GM18499 (cell line): ENCODE measurements at regions not wholly inside any gene's neighbourhood (a gene's known extent, or its start where the extent isn't known, plus 50 kb on each side); places are given as distances from the start of the nearest gene placed in this dataset.
A peak's percentile ranks its signal among the peaks of the same experiment; 100 is the strongest.

Experiments used
- ATAC-seq: cut with Tn5 transposase; IDR thresholded peaks from one replicate; pipeline ENCODE4 v1.9.1; 2021; ENCODE audit warnings: moderate number of reproducible peaks; ENCODE audit not compliant: insufficient read depth, unreplicated experiment

DNA sequence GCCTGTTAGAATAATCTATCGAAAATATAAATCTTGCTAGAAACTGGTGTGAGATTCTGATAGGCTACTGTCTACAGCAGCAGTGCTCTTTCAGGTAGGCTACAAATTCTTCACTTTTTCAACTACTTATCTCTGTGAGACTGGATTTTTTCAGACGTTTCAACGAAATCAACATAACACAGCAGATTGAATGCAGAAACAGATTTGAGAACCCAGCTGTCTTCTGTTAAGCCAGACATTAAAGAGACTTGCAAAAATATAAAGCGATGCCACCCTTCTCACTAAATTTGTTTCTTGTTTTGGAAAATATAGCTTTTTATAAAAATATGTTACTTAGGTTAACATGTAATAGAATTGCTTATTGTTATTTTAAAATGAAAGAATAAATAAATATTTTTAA, 140.6 kb upstream of the PHACTR1 start:
- no peak for ATAC-seq

DNA sequence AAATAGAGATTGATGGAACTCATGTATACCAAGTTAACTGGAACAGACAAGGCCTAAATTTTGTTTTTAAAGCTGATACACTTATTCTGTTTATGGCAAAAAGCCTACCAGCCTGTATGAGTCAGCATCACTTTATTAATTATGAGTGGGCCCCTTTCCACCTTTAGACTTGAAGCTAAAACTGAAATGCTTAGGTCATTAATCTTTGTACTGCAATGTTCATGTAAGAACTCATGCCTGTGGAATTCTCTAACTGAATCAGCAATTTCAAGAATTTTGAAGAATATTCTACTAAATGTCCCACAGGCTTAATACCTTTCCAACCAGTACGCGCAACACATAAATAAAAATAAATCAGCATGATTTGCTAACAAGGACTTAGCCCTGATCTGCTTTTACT, 140.2 kb upstream of the PHACTR1 start:
- ATAC-seq = no peak

DNA sequence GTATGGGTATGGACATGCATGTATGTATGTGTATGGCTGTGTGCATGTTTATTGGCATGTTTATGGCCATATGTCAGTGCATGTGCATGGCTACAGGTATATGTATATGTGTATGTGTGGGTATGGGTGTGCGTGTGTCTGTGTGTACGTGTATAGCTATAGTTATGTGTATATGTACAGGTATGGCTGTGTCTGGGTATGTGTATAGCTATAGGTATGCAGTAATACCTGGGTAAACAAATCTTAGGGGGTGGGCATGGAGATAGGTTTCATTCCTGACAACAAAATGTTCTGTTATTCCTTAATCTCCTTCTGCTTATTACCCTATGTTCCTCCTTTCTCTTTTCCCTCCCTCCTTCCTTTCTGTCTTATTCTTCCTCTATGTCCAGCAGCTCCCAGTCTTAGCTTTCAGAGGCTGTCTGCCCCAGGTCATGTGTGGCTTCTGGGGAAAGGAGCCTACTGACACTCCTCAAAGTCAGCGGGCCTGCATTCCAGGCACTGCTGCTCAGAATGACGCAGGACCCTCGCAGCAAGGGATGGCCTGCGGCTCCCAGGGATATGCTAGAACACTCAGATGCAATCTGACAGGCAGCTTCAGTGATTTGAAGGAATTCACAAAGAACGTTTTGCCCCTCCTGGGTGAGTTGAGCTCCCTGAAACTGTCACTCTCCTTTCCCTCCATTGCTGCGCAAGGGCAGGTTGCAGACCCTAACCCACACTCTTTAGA, 139.3 kb upstream of the PHACTR1 start:
- no peak for ATAC-seq

DNA sequence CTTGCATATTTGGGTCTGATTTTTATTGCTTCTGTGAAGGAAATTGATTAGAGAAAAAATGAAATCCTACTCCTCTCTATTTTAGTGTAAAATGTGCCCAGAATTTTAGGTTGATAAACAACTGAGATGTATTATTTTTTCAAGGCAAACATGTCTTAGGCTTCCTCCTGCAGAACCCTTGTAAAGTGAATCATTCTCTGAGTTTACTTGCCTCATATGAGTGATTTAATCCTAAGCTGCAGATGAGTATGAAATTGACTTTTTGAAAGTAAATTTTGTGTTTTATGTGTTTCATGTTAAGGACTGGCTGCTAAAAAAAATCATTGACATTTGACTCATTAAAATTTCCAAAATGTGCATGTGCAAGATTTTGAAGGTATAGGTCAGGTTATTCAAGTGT, 138.5 kb upstream of the PHACTR1 start:
- no peak for ATAC-seq

GRCh38 chr6:12578751-12579150, 137.8 kb upstream of the PHACTR1 start:
- no peak for ATAC-seq

- ATAC-seq = no peak
Observed at GRCh38 chr6:12580290-12580689, 136.3 kb upstream of the PHACTR1 start.

DNA sequence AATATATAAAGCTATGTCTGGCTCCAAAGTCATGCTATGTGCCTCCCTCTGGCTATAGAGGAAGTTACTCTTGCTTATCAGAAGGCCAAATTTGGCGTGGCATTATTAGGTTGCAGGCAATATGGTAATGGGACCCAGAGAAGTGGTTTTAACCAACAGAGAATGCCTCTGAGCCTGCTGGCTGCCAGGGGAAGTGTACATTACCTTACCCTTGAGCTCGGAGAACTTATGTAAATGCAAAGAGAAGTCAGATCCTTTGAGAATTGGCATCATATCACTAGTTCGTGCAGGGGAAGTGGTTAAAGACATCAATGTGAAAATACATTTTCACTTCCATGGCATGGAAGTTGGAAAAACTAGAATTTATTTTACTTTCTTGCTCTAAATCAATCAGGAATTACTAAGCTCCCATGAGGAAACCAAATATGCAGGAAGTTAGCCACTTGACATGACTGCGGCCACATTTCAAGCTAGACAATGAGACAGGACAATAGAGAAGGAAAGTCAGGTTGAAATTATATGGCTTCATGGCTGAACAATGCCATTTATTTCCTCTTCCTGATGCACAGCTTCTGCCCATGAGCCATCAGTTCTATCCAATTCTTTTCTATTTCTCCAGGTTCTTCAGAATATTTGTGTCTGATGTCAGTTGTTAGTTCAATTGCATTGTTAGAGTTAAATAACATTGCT, 134.0 kb upstream of the PHACTR1 start:
- ATAC-seq = no peak

GRCh38 chr6:12584631-12585405, 131.7 kb upstream of the PHACTR1 start:
- no peak for ATAC-seq

- ATAC-seq = no peak
Observed at GRCh38 chr6:12585497-12585958, 131.0 kb upstream of the PHACTR1 start.

GRCh38 chr6:12586721-12587480, 129.7 kb upstream of the PHACTR1 start:
- no peak for ATAC-seq

- no peak for ATAC-seq
Observed at GRCh38 chr6:12590901-12591300, 125.7 kb upstream of the PHACTR1 start.

GRCh38 chr6:12592634-12593033, 123.9 kb upstream of the PHACTR1 start:
- ATAC-seq = no peak

DNA sequence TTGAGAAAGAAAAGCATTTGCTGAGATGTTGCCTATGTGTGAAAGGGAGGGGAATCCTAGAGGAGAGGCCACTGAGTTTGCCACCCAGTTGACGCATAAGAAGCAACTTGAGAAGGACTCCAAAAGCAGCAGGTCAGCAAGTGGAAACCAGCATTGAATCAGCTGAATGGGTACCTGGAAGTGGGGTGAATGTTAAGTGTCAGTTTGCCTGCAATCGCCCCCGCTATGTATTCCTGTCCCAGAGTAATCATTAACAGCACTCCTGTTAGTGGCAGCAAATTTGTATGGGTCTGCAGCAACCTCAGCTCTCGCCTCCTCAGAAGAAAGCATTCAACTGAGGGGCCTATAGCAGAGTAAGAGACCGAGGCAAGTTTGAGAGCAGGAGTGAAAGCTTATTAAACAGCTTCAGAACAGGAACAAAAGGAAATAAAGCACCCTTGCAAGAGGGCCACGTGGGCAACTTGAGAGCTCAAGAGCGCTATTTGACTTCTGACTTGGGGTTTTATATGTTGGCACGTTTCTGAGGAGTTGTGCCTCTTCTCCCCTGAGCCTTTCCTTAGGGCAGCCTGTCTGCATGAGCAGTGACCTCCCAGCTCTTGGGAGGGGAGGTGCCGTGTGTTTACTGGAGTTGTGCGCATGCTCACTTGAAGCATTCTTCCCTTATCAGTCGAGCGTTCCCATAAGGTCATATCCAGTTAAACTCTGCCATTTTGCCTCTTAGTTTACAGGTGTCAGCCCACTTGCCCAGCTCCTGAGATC, 122.6 kb upstream of the PHACTR1 start:
- ATAC-seq = no peak

- ATAC-seq = no peak
Observed at GRCh38 chr6:12594530-12594893, 122.1 kb upstream of the PHACTR1 start.

- ATAC-seq = peak; percentile 56
Observed at GRCh38 chr6:12595161-12595811, 121.3 kb upstream of the PHACTR1 start.

DNA sequence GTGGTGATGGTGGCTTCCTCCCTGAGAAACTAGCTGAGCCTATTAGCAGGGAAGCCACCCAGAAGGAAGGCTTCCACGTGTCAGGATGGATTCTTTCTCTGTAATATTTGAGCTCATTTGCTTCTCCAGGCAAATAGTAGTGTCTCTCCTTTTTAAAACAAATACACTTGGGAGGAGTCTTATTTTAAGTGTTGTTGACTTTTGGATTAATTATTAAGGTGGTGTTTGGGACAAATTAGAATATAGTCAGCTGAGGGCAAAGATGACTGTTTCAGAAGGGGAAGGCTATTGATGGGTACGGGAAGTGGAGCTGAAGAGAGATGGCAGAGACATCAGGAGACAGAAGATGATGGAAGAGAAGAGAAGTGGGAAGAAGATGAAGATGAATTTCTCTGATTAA, 119.8 kb upstream of the PHACTR1 start:
- ATAC-seq = no peak

- no peak for ATAC-seq
Observed at GRCh38 chr6:12598919-12599318, 117.6 kb upstream of the PHACTR1 start.

GRCh38 chr6:12601881-12602280, 114.7 kb upstream of the PHACTR1 start:
- ATAC-seq = no peak

DNA sequence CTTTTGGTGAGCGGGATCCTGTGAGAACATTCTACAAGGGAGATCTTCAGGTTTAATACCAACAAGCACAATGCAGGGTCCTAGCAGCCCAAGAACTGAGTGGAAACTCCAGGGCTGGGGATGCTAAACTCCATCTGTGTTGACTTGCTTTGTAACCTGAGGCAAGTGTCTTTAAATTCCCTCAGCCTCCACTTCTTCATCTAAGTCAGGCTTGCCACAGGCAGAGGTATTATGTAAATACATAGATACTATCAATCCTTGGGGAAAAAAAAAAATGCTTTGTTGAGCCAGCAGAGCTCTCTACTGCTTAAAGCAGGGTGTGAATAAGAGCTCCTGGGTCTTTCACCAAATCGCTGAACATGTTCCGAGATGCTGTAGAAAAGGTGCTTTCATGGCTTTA, 114.2 kb upstream of the PHACTR1 start:
- no peak for ATAC-seq
